CD4-positive, alpha-beta memory T cell (primary cell): ENCODE measurements at regions not wholly inside any gene's neighbourhood (a gene's known extent, or its start where the extent isn't known, plus 50 kb on each side); places are given as distances from the start of the nearest gene placed in this dataset.
A peak's percentile ranks its signal among the peaks of the same experiment; 100 is the strongest.

ENCODE experiments used
- CTCF ChIA-PET: fragments of 350-600 bp; sonication (Branson Sonifier 250); formaldehyde crosslinking; loops from one replicate; lab custom pipeline; 2021; ENCODE audit warnings: inconsistent platforms; ENCODE audit not compliant: partially characterized antibody; lab: Charles Lee
- POLR2A ChIA-PET: fragments of 350-600 bp; sonication (Branson Sonifier 250); formaldehyde crosslinking; loops from one replicate; lab custom pipeline; 2021; ENCODE audit not compliant: partially characterized antibody; lab: Charles Lee
- DNase-seq, 5 donors: peaks; one replicate each; pipeline versions ENCODE4 v3.0.0 to v3.0.0-alpha.2; 2020 to 2022; ENCODE audit warnings: mixed read lengths in 1 of 5
- H3K27ac ChIP-seq: one replicate; pipeline ENCODE4 v1.7.0; 2013; ENCODE audit warnings: low read depth, low read length
- H3K27me3 ChIP-seq: 2 replicates; pipeline ENCODE4 v1.7.0; 2013; ENCODE audit warnings: mild to moderate bottlenecking, low read length, moderate library complexity; ENCODE audit not compliant: insufficient read depth
- H3K36me3 ChIP-seq: 2 replicates; pipeline ENCODE4 v1.7.0; 2013; ENCODE audit warnings: mild to moderate bottlenecking, low read length, moderate library complexity; ENCODE audit not compliant: insufficient read depth
- H3K4me1 ChIP-seq: 2 replicates; pipeline ENCODE4 v1.7.0; 2013; ENCODE audit warnings: mild to moderate bottlenecking, low read length, moderate library complexity; ENCODE audit not compliant: insufficient read depth
- H3K4me3 ChIP-seq, 2 donors: one replicate each; pipeline ENCODE4 v1.7.0; 2013; ENCODE audit warnings: low read length in 2 of 2, mild to moderate bottlenecking in 1 of 2
- H3K9me3 ChIP-seq, 2 donors: one replicate each; pipeline ENCODE4 v1.7.0; 2013; ENCODE audit warnings: low read length in 2 of 2, control low read depth in 1 of 2; ENCODE audit not compliant: control insufficient read depth in 1 of 2
- H3K27ac Mint-ChIP-seq, 7 donors: one replicate each; pipeline ENCODE4 v1.8.0; 2020 to 2021; ENCODE audit warnings: mixed read lengths in 7 of 7, mild to moderate bottlenecking in 6 of 7, inconsistent platforms in 3 of 7, moderate library complexity in 3 of 7
- H3K27me3 Mint-ChIP-seq, 2 donors: one replicate each; pipeline ENCODE4 v1.8.0; 2020 to 2021; ENCODE audit warnings: mixed read lengths in 2 of 2
- H3K36me3 Mint-ChIP-seq, 2 donors: one replicate each; pipeline ENCODE4 v1.8.0; 2020 to 2021; ENCODE audit warnings: mixed read lengths in 2 of 2, inconsistent platforms in 1 of 2, mild to moderate bottlenecking in 1 of 2
- H3K4me1 Mint-ChIP-seq, 4 donors: one replicate each; pipeline ENCODE4 v1.8.0; 2020 to 2021; ENCODE audit warnings: mixed read lengths in 4 of 4, mild to moderate bottlenecking in 1 of 4
- H3K4me3 Mint-ChIP-seq, 8 donors: one replicate each; pipeline ENCODE4 v1.8.0; 2020 to 2021; ENCODE audit warnings: mixed read lengths in 8 of 8, mild to moderate bottlenecking in 7 of 8, moderate library complexity in 6 of 8, inconsistent platforms in 3 of 8
- H3K9me3 Mint-ChIP-seq, 8 donors: one replicate each; pipeline ENCODE4 v1.8.0; 2020 to 2021; ENCODE audit warnings: mixed read lengths in 8 of 8, mild to moderate bottlenecking in 5 of 8, inconsistent platforms in 3 of 8, moderate library complexity in 1 of 8
- intact Hi-C: fragments of 100-400 bp; cut with micrococcal nuclease; formaldehyde crosslinking; loops from one replicate; pipeline ENCODE4 v1.15.1; 2023

- H3K4me3 Mint-ChIP-seq = no peak overlapping the region
- CTCF ChIA-PET = interaction anchor here (0.8 to 1.3 kb wide), 4 partner anchors 10 to 1584 kb away, joined by 3 to 5 read pairs (median 3); no protein-coding TSS in a partner anchor
- no peaks in the 10 kb centered on the region for H3K4me1 ChIP-seq
- no peak overlapping the region for H3K27ac ChIP-seq
- no peak overlapping the region for H3K27ac Mint-ChIP-seq
- H3K27me3 ChIP-seq = no peaks in the 10 kb centered on the region
- H3K9me3 Mint-ChIP-seq = peaks cover 0 to 3% (median 0%) of the 10 kb centered on the region in 8 donors
- H3K9me3 ChIP-seq = no peaks in the 10 kb centered on the region
- no peak overlapping the region for H3K4me3 ChIP-seq
- DNase-seq = peak in 3 of 5 donors; percentile 9 to 38 (median 16)
- intact Hi-C loops = loop anchor here (2.0 to 10.0 kb wide), 2 partner anchors 480 to 1582 kb away; partner anchors contain the start of gene MAF
- POLR2A ChIA-PET = no interaction called here
- no peaks in the 10 kb centered on the region for H3K36me3 Mint-ChIP-seq
- H3K27me3 Mint-ChIP-seq = peaks cover 0 to 1% of the 10 kb centered on the region in 2 donors
- H3K36me3 ChIP-seq = no peaks in the 10 kb centered on the region
- no peaks in the 10 kb centered on the region for H3K4me1 Mint-ChIP-seq
Measured at GRCh38 chr16:80084614-80085013, 456.2 kb upstream of the DYNLRB2 start.

- ChIA-PET POLR2A (no interaction called here), CTCF (interaction anchor here (0.9 to 1.3 kb wide), 3 partner anchors 824 to 1583 kb away, joined by 3 to 5 read pairs (median 3); no protein-coding TSS in a partner anchor)
- no peaks in the 10 kb centered on the region for H3K27me3 ChIP-seq
- Mint-ChIP-seq H3K9me3 (peaks cover 0 to 3% (median 0%) of the 10 kb centered on the region in 8 donors), H3K27ac (no peak overlapping the region), H3K36me3 (no peaks in the 10 kb centered on the region), H3K27me3 (peaks cover 0 to 1% of the 10 kb centered on the region in 2 donors), H3K4me1 (no peaks in the 10 kb centered on the region), H3K4me3 (no peak overlapping the region)
- DNase-seq = no peak
- intact Hi-C loops = loop anchor here (2.0 to 10.0 kb wide), 2 partner anchors 479 to 1581 kb away; partner anchors contain the start of gene MAF
- no peak overlapping the region for H3K27ac ChIP-seq
- no peak overlapping the region for H3K4me3 ChIP-seq
- H3K9me3 ChIP-seq = no peaks in the 10 kb centered on the region
- H3K4me1 ChIP-seq = no peaks in the 10 kb centered on the region
- H3K36me3 ChIP-seq = no peaks in the 10 kb centered on the region
Measured at GRCh38 chr16:80084163-80084562, 456.6 kb upstream of the DYNLRB2 start.

GRCh38 chr16:80082906-80083305 lies 457.9 kb upstream of the DYNLRB2 start:
- ChIA-PET CTCF (no interaction called here), POLR2A (no interaction called here)
- no peaks in the 10 kb centered on the region for H3K36me3 ChIP-seq
- DNase-seq = no peak
- H3K4me3 ChIP-seq = no peak overlapping the region
- Mint-ChIP-seq H3K4me3 (no peak overlapping the region), H3K9me3 (peaks cover 0 to 3% (median 0%) of the 10 kb centered on the region in 8 donors), H3K27me3 (peaks cover 0 to 1% of the 10 kb centered on the region in 2 donors), H3K27ac (no peak overlapping the region), H3K36me3 (no peaks in the 10 kb centered on the region), H3K4me1 (no peaks in the 10 kb centered on the region)
- H3K27me3 ChIP-seq = no peaks in the 10 kb centered on the region
- no peaks in the 10 kb centered on the region for H3K9me3 ChIP-seq
- no peaks in the 10 kb centered on the region for H3K4me1 ChIP-seq
- H3K27ac ChIP-seq = no peak overlapping the region
- intact Hi-C loops = loop anchor here (10.0 kb wide), 1 partner anchor 478 kb away; the partner anchor contains the start of gene MAF

GRCh38 chr16:80081846-80082245 lies 458.9 kb upstream of the DYNLRB2 start:
- intact Hi-C loops = loop anchor here (10.0 kb wide), 1 partner anchor 477 kb away; the partner anchor contains the start of gene MAF
- Histone ChIP-seq H3K9me3 (no peaks in the 10 kb centered on the region), H3K27ac (no peak overlapping the region), H3K36me3 (no peaks in the 10 kb centered on the region), H3K27me3 (no peaks in the 10 kb centered on the region), H3K4me3 (no peak overlapping the region), H3K4me1 (no peaks in the 10 kb centered on the region)
- H3K4me3 Mint-ChIP-seq = no peak overlapping the region
- H3K36me3 Mint-ChIP-seq = no peaks in the 10 kb centered on the region
- H3K4me1 Mint-ChIP-seq = no peaks in the 10 kb centered on the region
- no peak overlapping the region for H3K27ac Mint-ChIP-seq
- POLR2A ChIA-PET = interaction anchor here (0.6 kb wide), 1 partner anchor 480 kb away, joined by 3 read pairs; no protein-coding TSS in a partner anchor
- CTCF ChIA-PET = no interaction called here
- peaks cover 0 to 1% of the 10 kb centered on the region in 2 donors for H3K27me3 Mint-ChIP-seq
- H3K9me3 Mint-ChIP-seq = peaks cover 0 to 1% (median 0%) of the 10 kb centered on the region in 8 donors
- no peak for DNase-seq

- Histone ChIP-seq H3K36me3 (no peaks in the 10 kb centered on the region), H3K9me3 (no peaks in the 10 kb centered on the region), H3K4me1 (no peaks in the 10 kb centered on the region), H3K27me3 (no peaks in the 10 kb centered on the region), H3K4me3 (no peak overlapping the region), H3K27ac (no peak overlapping the region)
- Mint-ChIP-seq H3K36me3 (no peaks in the 10 kb centered on the region), H3K4me1 (no peaks in the 10 kb centered on the region), H3K27me3 (peaks cover 0 to 1% of the 10 kb centered on the region in 2 donors), H3K9me3 (peaks cover 0 to 1% (median 0%) of the 10 kb centered on the region in 8 donors), H3K27ac (no peak overlapping the region), H3K4me3 (no peak overlapping the region)
- DNase-seq = no peak
- ChIA-PET CTCF (interaction anchor here (0.7 kb wide), 1 partner anchor 1633 kb away, joined by 3 read pairs; no protein-coding TSS in a partner anchor), POLR2A (no interaction called here)
- intact Hi-C loops = loop anchor here (10.0 kb wide), 1 partner anchor 476 kb away; the partner anchor contains the start of gene MAF
Measured at GRCh38 chr16:80080287-80080851, 460.4 kb upstream of the DYNLRB2 start.

GRCh38 chr16:80079072-80079471 lies 461.7 kb upstream of the DYNLRB2 start:
- no peaks in the 10 kb centered on the region for H3K36me3 ChIP-seq
- ChIA-PET CTCF (no interaction called here), POLR2A (no interaction called here)
- no peaks in the 10 kb centered on the region for H3K4me1 ChIP-seq
- peaks cover 0 to 1% of the 10 kb centered on the region in 2 donors for H3K27me3 Mint-ChIP-seq
- no peak for DNase-seq
- no peak overlapping the region for H3K27ac ChIP-seq
- no peak overlapping the region for H3K27ac Mint-ChIP-seq
- no peaks in the 10 kb centered on the region for H3K27me3 ChIP-seq
- no peak overlapping the region for H3K4me3 Mint-ChIP-seq
- no peaks in the 10 kb centered on the region for H3K36me3 Mint-ChIP-seq
- no peak overlapping the region for H3K4me3 ChIP-seq
- intact Hi-C loops = no loop called here
- H3K9me3 ChIP-seq = no peaks in the 10 kb centered on the region
- H3K4me1 Mint-ChIP-seq = no peaks in the 10 kb centered on the region
- peaks cover 0 to 1% (median 0%) of the 10 kb centered on the region in 8 donors for H3K9me3 Mint-ChIP-seq

- no peaks in the 10 kb centered on the region for H3K9me3 ChIP-seq
- H3K4me3 ChIP-seq = no peak overlapping the region
- ChIA-PET POLR2A (no interaction called here), CTCF (no interaction called here)
- Mint-ChIP-seq H3K9me3 (peaks cover 0 to 1% (median 0%) of the 10 kb centered on the region in 8 donors), H3K36me3 (no peaks in the 10 kb centered on the region), H3K4me1 (no peaks in the 10 kb centered on the region), H3K27me3 (peaks cover 0 to under 1% of the 10 kb centered on the region in 2 donors), H3K27ac (no peak overlapping the region), H3K4me3 (no peak overlapping the region)
- H3K27me3 ChIP-seq = no peaks in the 10 kb centered on the region
- no peaks in the 10 kb centered on the region for H3K4me1 ChIP-seq
- H3K36me3 ChIP-seq = no peaks in the 10 kb centered on the region
- DNase-seq = no peak
- no peak overlapping the region for H3K27ac ChIP-seq
- intact Hi-C loops = no loop called here
Measured at GRCh38 chr16:80077696-80078095, 463.1 kb upstream of the DYNLRB2 start.
